ENCODE measurements at regions not wholly inside any gene's neighbourhood (a gene's known extent, or its start where the extent isn't known, plus 50 kb on each side); places are given as distances from the start of the nearest gene placed in this dataset.

- TF ChIP-seq CTCF (IDR thresholded peaks at IDR 0.05; ENCODE audit: poor library complexity): no peak
- no peak for TF ChIP-seq EZH2phosphoT487 (IDR thresholded peaks at IDR 0.05; ENCODE audit: low read depth, severe bottlenecking, unreplicated experiment)
These were observed 635.6 kb upstream of the SORCS1 start for GRCh38 chr10:107800061-107800460.
